ENCODE measurements at regions not wholly inside any gene's neighbourhood (a gene's known extent, or its start where the extent isn't known, plus 50 kb on each side); places are given as distances from the start of the nearest gene placed in this dataset.
"Not testable (repeated sequence)": the region's sequence is repeated elsewhere in the genome, so short reads cannot be mapped to it uniquely, and the experiment has no call there.

- TF ChIP-seq, protein P1, sequence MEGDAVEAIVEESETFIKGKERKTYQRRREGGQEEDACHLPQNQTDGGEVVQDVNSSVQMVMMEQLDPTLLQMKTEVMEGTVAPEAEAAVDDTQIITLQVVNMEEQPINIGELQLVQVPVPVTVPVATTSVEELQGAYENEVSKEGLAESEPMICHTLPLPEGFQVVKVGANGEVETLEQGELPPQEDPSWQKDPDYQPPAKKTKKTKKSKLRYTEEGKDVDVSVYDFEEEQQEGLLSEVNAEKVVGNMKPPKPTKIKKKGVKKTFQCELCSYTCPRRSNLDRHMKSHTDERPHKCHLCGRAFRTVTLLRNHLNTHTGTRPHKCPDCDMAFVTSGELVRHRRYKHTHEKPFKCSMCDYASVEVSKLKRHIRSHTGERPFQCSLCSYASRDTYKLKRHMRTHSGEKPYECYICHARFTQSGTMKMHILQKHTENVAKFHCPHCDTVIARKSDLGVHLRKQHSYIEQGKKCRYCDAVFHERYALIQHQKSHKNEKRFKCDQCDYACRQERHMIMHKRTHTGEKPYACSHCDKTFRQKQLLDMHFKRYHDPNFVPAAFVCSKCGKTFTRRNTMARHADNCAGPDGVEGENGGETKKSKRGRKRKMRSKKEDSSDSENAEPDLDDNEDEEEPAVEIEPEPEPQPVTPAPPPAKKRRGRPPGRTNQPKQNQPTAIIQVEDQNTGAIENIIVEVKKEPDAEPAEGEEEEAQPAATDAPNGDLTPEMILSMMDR (IDR thresholded peaks at IDR 0.05; ENCODE audit: insufficient read depth, low read length, severe bottlenecking), result no peak
Observed at GRCh38 chr17:34740565-34741520, 161.5 kb downstream of the TMEM132E start.

DNA sequence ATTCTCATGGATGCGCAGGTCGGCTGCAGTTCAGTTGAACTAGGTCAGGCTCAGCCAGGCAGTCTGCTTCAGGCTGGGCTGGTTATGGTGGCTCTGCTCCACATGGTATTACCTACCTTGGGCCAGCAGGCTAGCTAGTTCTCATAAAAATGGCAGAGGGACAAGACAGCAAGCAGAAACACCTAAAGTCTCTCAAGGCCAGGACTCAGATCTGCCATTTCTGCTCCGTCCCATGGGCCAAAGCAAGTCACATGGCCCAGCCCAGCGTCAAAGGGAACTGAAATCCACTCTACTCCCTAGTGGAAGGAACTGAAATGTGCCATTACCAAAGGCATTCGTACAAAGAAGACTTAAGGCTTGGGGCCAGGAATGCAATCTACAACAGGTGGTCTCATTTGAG, 160.0 kb downstream of the TMEM132E start:
- H3K4me3 ChIP-seq (ENCODE audit: low read depth, low read length), result no peak overlapping the region
- TF ChIP-seq, protein P1 (IDR thresholded peaks at IDR 0.05; ENCODE audit: insufficient read depth, low read length, severe bottlenecking), result no peak
- H3K36me3 ChIP-seq (ENCODE audit: control insufficient read depth, insufficient read depth, low read length), result no peaks in the 10 kb centered on the region
- no peaks in the 10 kb centered on the region for H3K27me3 ChIP-seq (ENCODE audit: control insufficient read depth, insufficient read depth, low read length)
- DNase-seq (ENCODE audit: low read depth) (no peak), FAIRE-seq (no peak)

More at GRCh38 chr17:34740565-34741520, 161.5 kb downstream of the TMEM132E start:
- Histone ChIP-seq H3K36me3 (ENCODE audit: control insufficient read depth, insufficient read depth, low read length) (no peaks in the 10 kb centered on the region), H3K27me3 (ENCODE audit: control insufficient read depth, insufficient read depth, low read length) (no peaks in the 10 kb centered on the region), H3K4me3 (ENCODE audit: low read depth, low read length) (no peak overlapping the region)
- DNase-seq (ENCODE audit: low read depth) (no peak), FAIRE-seq (no peak)

- FAIRE-seq; H3K27me3 ChIP-seq (ENCODE audit: control insufficient read depth, insufficient read depth, low read length); H3K4me3 ChIP-seq (ENCODE audit: low read depth, low read length); H3K36me3 ChIP-seq (ENCODE audit: control insufficient read depth, insufficient read depth, low read length); DNase-seq (ENCODE audit: low read depth): not testable (repeated sequence)
Observed at GRCh38 chr17:34737673-34738072, 158.3 kb downstream of the TMEM132E start.

- TF ChIP-seq, protein P1 (IDR thresholded peaks at IDR 0.05; ENCODE audit: insufficient read depth, low read length, severe bottlenecking), result no peak
- H3K4me3 ChIP-seq (ENCODE audit: low read depth, low read length), result no peak overlapping the region
- no peak for FAIRE-seq
- DNase-seq (ENCODE audit: low read depth), result no peak
- no peaks in the 10 kb centered on the region for H3K36me3 ChIP-seq (ENCODE audit: control insufficient read depth, insufficient read depth, low read length)
- no peaks in the 10 kb centered on the region for H3K27me3 ChIP-seq (ENCODE audit: control insufficient read depth, insufficient read depth, low read length)
Observed at GRCh38 chr17:34736611-34737010, 157.2 kb downstream of the TMEM132E start.

GRCh38 chr17:34733333-34733732, 154.0 kb downstream of the TMEM132E start:
- Histone ChIP-seq H3K27me3 (ENCODE audit: control insufficient read depth, insufficient read depth, low read length) (no peaks in the 10 kb centered on the region), H3K4me3 (ENCODE audit: low read depth, low read length) (no peak overlapping the region), H3K36me3 (ENCODE audit: control insufficient read depth, insufficient read depth, low read length) (no peaks in the 10 kb centered on the region)
- DNase-seq (ENCODE audit: low read depth), result no peak
- TF ChIP-seq, protein P1 (IDR thresholded peaks at IDR 0.05; ENCODE audit: insufficient read depth, low read length, severe bottlenecking), result no peak
- no peak for FAIRE-seq

GRCh38 chr17:34730816-34731215, 151.4 kb downstream of the TMEM132E start:
- DNase-seq (ENCODE audit: low read depth), result no peak
- TF ChIP-seq, protein P1 (IDR thresholded peaks at IDR 0.05; ENCODE audit: insufficient read depth, low read length, severe bottlenecking), result no peak
- Histone ChIP-seq H3K36me3 (ENCODE audit: control insufficient read depth, insufficient read depth, low read length) (no peaks in the 10 kb centered on the region), H3K27me3 (ENCODE audit: control insufficient read depth, insufficient read depth, low read length) (no peaks in the 10 kb centered on the region), H3K4me3 (ENCODE audit: low read depth, low read length) (no peak overlapping the region)
- no peak for FAIRE-seq
